IMR-90 (cell line): ENCODE measurements at regions not wholly inside any gene's neighbourhood (a gene's known extent, or its start where the extent isn't known, plus 50 kb on each side); places are given as distances from the start of the nearest gene placed in this dataset.

Source experiments
- ATAC-seq: fragments of 200-7000 bp; cut with Tn5 transposase; 2 replicates; pipeline ENCODE4 v1.9.1; 2020; ENCODE audit warnings: low read depth, mild to moderate bottlenecking, moderate library complexity
- BruUV-seq: library from RNA; stranded (reverse); fragments of 400-500 nt; replicated peaks from 2 replicates; lab custom pipeline; 2021; lab: Mats Ljungman, UMichigan
- CTCF ChIA-PET: fragments of 300-600 bp; formaldehyde crosslinking; extraction: SDS; loops from one replicate; lab custom pipeline; 2021; ENCODE audit warnings: antibody characterized with exemption; lab: Yijun Ruan, JAX
- POLR2A ChIA-PET: fragments of 300-600 bp; sonication (Branson Sonifier 250); formaldehyde crosslinking; loops from one replicate; lab custom pipeline; 2022; ENCODE audit warnings: antibody characterized with exemption; ENCODE audit not compliant: unreplicated experiment; lab: Charles Lee
- DNase-seq: peaks from one replicate; pipeline ENCODE4 v3.0.0; 2013
- H2AFZ ChIP-seq: replicated peaks from 2 replicates; pipeline ENCODE3; 2013; ENCODE audit warnings: low read length, mild to moderate bottlenecking; ENCODE audit not compliant: poor library complexity
- H2AK5ac ChIP-seq: 2 replicates; pipeline ENCODE4 v1.6.1; 2013; ENCODE audit warnings: low read depth, low read length, inconsistent platforms
- H2AK9ac ChIP-seq: replicated peaks from 2 replicates; pipeline ENCODE3; 2013; ENCODE audit warnings: mild to moderate bottlenecking, low read depth, low read length, moderate library complexity; ENCODE audit not compliant: poor library complexity
- H2BK120ac ChIP-seq: 2 replicates; pipeline ENCODE4 v1.6.1; 2013; ENCODE audit warnings: low read depth, low read length, inconsistent platforms
- H2BK15ac ChIP-seq: 3 replicates; pipeline ENCODE4 v1.6.1; 2013; ENCODE audit warnings: low read depth, low read length, inconsistent platforms
- H2BK20ac ChIP-seq: 2 replicates; pipeline ENCODE4 v1.6.1; 2013; ENCODE audit warnings: low read depth, mild to moderate bottlenecking, inconsistent platforms, low read length, moderate library complexity
- H2BK5ac ChIP-seq: 2 replicates; pipeline ENCODE4 v1.6.1; 2013; ENCODE audit warnings: mild to moderate bottlenecking, low read depth, low read length, inconsistent platforms; ENCODE audit not compliant: poor library complexity, severe bottlenecking
- H3K14ac ChIP-seq: replicated peaks from 2 replicates; pipeline ENCODE4 v1.6.1; 2013; ENCODE audit warnings: low read depth, low read length, inconsistent platforms
- H3K18ac ChIP-seq: 2 replicates; pipeline ENCODE4 v1.6.1; 2013; ENCODE audit warnings: low read depth, low read length, control low read depth
- H3K23ac ChIP-seq: 2 replicates; pipeline ENCODE4 v1.6.1; 2013; ENCODE audit warnings: low read depth, low read length, inconsistent platforms
- H3K27ac ChIP-seq: 2 replicates; pipeline ENCODE4 v1.5.1; 2013; ENCODE audit warnings: mild to moderate bottlenecking, control low read depth, low read length; ENCODE audit not compliant: insufficient read depth
- H3K27me3 ChIP-seq: 2 replicates; pipeline ENCODE4 v1.6.1; 2013; ENCODE audit warnings: low read length; ENCODE audit not compliant: control insufficient read depth, insufficient read depth
- H3K36me3 ChIP-seq: 2 replicates; pipeline ENCODE4 v1.6.1; 2013; ENCODE audit warnings: low read length, mixed read lengths; ENCODE audit not compliant: control insufficient read depth, insufficient read depth
- H3K4ac ChIP-seq: 2 replicates; pipeline ENCODE4 v1.6.1; 2013; ENCODE audit warnings: low read depth, low read length, inconsistent platforms
- H3K4me1 ChIP-seq: 2 replicates; pipeline ENCODE4 v1.6.1; 2013; ENCODE audit warnings: low read length, mixed read lengths; ENCODE audit not compliant: control insufficient read depth, insufficient read depth
- H3K4me2 ChIP-seq: 2 replicates; pipeline ENCODE4 v1.6.1; 2013; ENCODE audit warnings: low read depth, mild to moderate bottlenecking, control low read depth, low read length, moderate library complexity
- H3K4me3 ChIP-seq: 2 replicates; pipeline ENCODE4 v1.5.1; 2013; ENCODE audit warnings: low read depth, mild to moderate bottlenecking, control low read depth, low read length, moderate library complexity; ENCODE audit not compliant: insufficient read depth
- H3K56ac ChIP-seq: 2 replicates; pipeline ENCODE4 v1.6.1; 2013; ENCODE audit warnings: low read length, inconsistent platforms; ENCODE audit not compliant: insufficient read depth; ENCODE audit errors: extremely low read depth
- H3K79me1 ChIP-seq, 2 experiments: 2 replicates each; pipeline ENCODE4 v1.6.1; 2013; ENCODE audit warnings: low read length in 2 of 2, inconsistent platforms in 1 of 2, low read depth in 1 of 2
- H3K9ac ChIP-seq: 2 replicates; pipeline ENCODE4 v1.6.1; 2013; ENCODE audit warnings: low read depth, low read length, control low read depth
- H3K9me1 ChIP-seq: 2 replicates; pipeline ENCODE4 v1.6.1; 2013; ENCODE audit warnings: low read length, inconsistent platforms; ENCODE audit not compliant: insufficient read depth
- H3K9me3 ChIP-seq: 2 replicates; pipeline ENCODE4 v1.6.1; 2013; ENCODE audit warnings: low read length; ENCODE audit not compliant: control insufficient read depth, insufficient read depth
- H4K20me1 ChIP-seq: 2 replicates; pipeline ENCODE4 v1.6.1; 2013; ENCODE audit warnings: low read length, inconsistent platforms; ENCODE audit not compliant: insufficient read depth
- H4K5ac ChIP-seq: 2 replicates; pipeline ENCODE4 v1.6.1; 2013; ENCODE audit warnings: mild to moderate bottlenecking, low read depth, low read length, control low read depth
- H4K8ac ChIP-seq, 2 experiments: 2 replicates each; pipeline ENCODE4 v1.6.1; 2013; ENCODE audit warnings: low read depth in 2 of 2, low read length in 2 of 2, control low read depth in 1 of 2, inconsistent platforms in 1 of 2
- H4K91ac ChIP-seq: 2 replicates; pipeline ENCODE4 v1.6.1; 2013; ENCODE audit warnings: low read depth, low read length, inconsistent platforms; ENCODE audit not compliant: insufficient read depth
- BHLHE40 ChIP-seq: fragments of 150-350 bp; IDR thresholded peaks from 2 replicates; pipeline ENCODE4 v1.6.1; 2016; ENCODE audit warnings: mild to moderate bottlenecking, low read depth, low read length
- CEBPB ChIP-seq: IDR thresholded peaks from 2 replicates; pipeline ENCODE4 v1.6.1; 2012; ENCODE audit warnings: low read depth, low read length, improper control_type of control experiment
- CHD1 ChIP-seq: IDR thresholded peaks from 2 replicates; pipeline ENCODE4 v1.6.1; 2012; ENCODE audit warnings: low read depth, low read length, improper control_type of control experiment
- FOS ChIP-seq: fragments of 150-350 bp; IDR thresholded peaks from 2 replicates; pipeline ENCODE4 v1.6.1; 2016; ENCODE audit warnings: low read depth, low read length
- NFE2L2 ChIP-seq: fragments of 150-350 bp; IDR thresholded peaks from 2 replicates; pipeline ENCODE4 v1.6.1; 2016; ENCODE audit warnings: low read depth, mild to moderate bottlenecking, low read length
- RFX5 ChIP-seq: IDR thresholded peaks from 2 replicates; pipeline ENCODE4 v1.8.0; 2012; ENCODE audit warnings: low read depth, mild to moderate bottlenecking, low read length, moderate library complexity
- SMC3 ChIP-seq: fragments of 150-350 bp; IDR thresholded peaks from 2 replicates; pipeline ENCODE4 v1.6.1; 2016; ENCODE audit warnings: low read depth, mild to moderate bottlenecking, antibody characterized with exemption, low read length, moderate library complexity
- WGBS, 2 experiments: methylation state at CpG; one replicate each; pipeline versions ENCODE4 v1.1.5 to v1.1.7; 2013; ENCODE audit warnings: missing lambda C conversion rate in 2 of 2; ENCODE audit not compliant: insufficient read length in 1 of 2; ENCODE audit errors: extremely low coverage in 2 of 2; 5-methylcytosine and 5-hydroxymethylcytosine counted together
- dilution Hi-C: fragments of 300-500 bp; cut with HindIII; formaldehyde crosslinking; loops from one replicate; pipeline ENCODE4 v1.14.3; 2018; ENCODE audit warnings: low sequenced_read_pairs; ENCODE audit not compliant: unreplicated experiment
- in situ Hi-C: fragments of 300-500 bp; cut with MboI; formaldehyde crosslinking; loops from 3 replicates; pipeline ENCODE4 v1.14.3; 2019; ENCODE audit warnings: low sequenced_read_pairs, inconsistent platforms, mixed read lengths
- intact Hi-C: fragments of 100-400 bp; cut with micrococcal nuclease; formaldehyde crosslinking; loops from 2 replicates; pipeline ENCODE4 v1.10.0; 2022
- TF ChIP-seq, protein P1 (sequence below): fragments of 150-350 bp; IDR thresholded peaks from 2 replicates; pipeline ENCODE4 v1.6.1; 2017; ENCODE audit warnings: mild to moderate bottlenecking, antibody characterized with exemption, low read length, low read depth

DNA sequence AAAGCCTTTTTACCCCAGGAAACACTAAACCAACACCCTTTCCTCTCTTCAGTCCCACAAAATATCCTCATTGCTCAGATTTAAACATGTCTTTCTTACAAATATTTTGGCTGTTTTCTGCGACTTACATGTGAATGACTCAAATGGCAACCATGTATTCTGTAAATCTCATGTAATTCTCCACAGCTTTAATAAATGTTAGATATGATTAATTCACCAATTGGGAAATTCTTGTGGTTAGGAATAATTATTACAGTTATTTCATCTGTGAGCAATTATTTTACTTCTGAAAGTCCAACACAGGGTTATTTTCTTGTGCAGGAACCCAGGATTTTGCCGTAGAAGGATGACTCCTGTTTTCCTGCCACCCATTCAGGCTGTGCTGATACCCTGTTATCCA, 431.5 kb downstream of the LMO4 start:
- intact Hi-C loops: no loop called here
- no peak overlapping the region for H3K9ac ChIP-seq
- no peak overlapping the region for H2AK9ac ChIP-seq
- no TSS peak for BruUV-seq
- no peak overlapping the region for H2AFZ ChIP-seq
- no peaks in the 10 kb centered on the region for H3K9me1 ChIP-seq
- ATAC-seq (peak; percentile 68), DNase-seq (peak; percentile 60)
- ChIA-PET CTCF (no interaction called here), POLR2A (no interaction called here)
- WGBS, 2 experiments: no CpG with 5 or more reads among the region's 2 CpGs
- no peaks in the 10 kb centered on the region for H3K79me1 ChIP-seq
- dilution Hi-C loops: no loop called here
- H2BK15ac ChIP-seq: 0 out of 3 replicates have a peak overlapping the region, but pooled peaks have one; percentile 3
- no peak overlapping the region for H3K4me3 ChIP-seq
- H4K8ac ChIP-seq: 0 out of 4 replicates have a peak overlapping the region, but pooled peaks of 1 of the 2 experiments have one; percentile 4
- no peak overlapping the region for H2BK20ac ChIP-seq
- no peak overlapping the region for H3K4ac ChIP-seq
- peak overlapping the region; percentile 91 for H3K18ac ChIP-seq
- peak overlapping the region; percentile 75 for H3K4me2 ChIP-seq
- H3K56ac ChIP-seq: no peak overlapping the region
- H3K27me3 ChIP-seq: no peaks in the 10 kb centered on the region
- H3K9me3 ChIP-seq: no peaks in the 10 kb centered on the region
- H2BK120ac ChIP-seq: no peak overlapping the region
- H3K27ac ChIP-seq: peak overlapping the region; percentile 59; the same call in 1 of the 2 replicates
- peaks cover 9% of the 10 kb centered on the region for H3K4me1 ChIP-seq
- H2BK5ac ChIP-seq: no peak overlapping the region
- H3K36me3 ChIP-seq: no peaks in the 10 kb centered on the region
- peak overlapping the region; percentile 72; the same call in 1 of the 2 replicates for H4K5ac ChIP-seq
- H3K14ac ChIP-seq: no peak overlapping the region
- H4K91ac ChIP-seq: no peak overlapping the region
- H2AK5ac ChIP-seq: no peak overlapping the region
- no peaks in the 10 kb centered on the region for H4K20me1 ChIP-seq
- TF ChIP-seq, protein P1, sequence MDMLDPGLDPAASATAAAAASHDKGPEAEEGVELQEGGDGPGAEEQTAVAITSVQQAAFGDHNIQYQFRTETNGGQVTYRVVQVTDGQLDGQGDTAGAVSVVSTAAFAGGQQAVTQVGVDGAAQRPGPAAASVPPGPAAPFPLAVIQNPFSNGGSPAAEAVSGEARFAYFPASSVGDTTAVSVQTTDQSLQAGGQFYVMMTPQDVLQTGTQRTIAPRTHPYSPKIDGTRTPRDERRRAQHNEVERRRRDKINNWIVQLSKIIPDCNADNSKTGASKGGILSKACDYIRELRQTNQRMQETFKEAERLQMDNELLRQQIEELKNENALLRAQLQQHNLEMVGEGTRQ: no peak
- TF ChIP-seq NFE2L2: no peak
- TF ChIP-seq CHD1: no peak
- no peak for TF ChIP-seq CEBPB
- no peak for TF ChIP-seq RFX5
- no peak for TF ChIP-seq BHLHE40
- TF ChIP-seq SMC3: no peak
- no peak for TF ChIP-seq FOS
- H3K23ac ChIP-seq: no peak overlapping the region
- in situ Hi-C loops: no loop called here
